Activated CD4-positive, alpha-beta memory T cell treated with anti-CD3 and anti-CD28 coated beads, Interleukin-2, amount 10 ng/mL, durations not matched to agents 7 days and 5 days (primary cell): ENCODE measurements at regions not wholly inside any gene's neighbourhood (a gene's known extent, or its start where the extent isn't known, plus 50 kb on each side); places are given as distances from the start of the nearest gene placed in this dataset.
"Not testable (repeated sequence)": the region's sequence is repeated elsewhere in the genome, so short reads cannot be mapped to it uniquely, and the experiment has no call there.

ENCODE experiments used
- CTCF ChIA-PET: fragments of 350-600 bp; sonication (Branson Sonifier 250); formaldehyde crosslinking; loops from one replicate; lab custom pipeline; 2021; ENCODE audit warnings: antibody characterized with exemption, inconsistent platforms; lab: Charles Lee
- POLR2A ChIA-PET: fragments of 350-600 bp; sonication (Branson Sonifier 250); formaldehyde crosslinking; loops from one replicate; lab custom pipeline; 2021; ENCODE audit warnings: antibody characterized with exemption; lab: Charles Lee
- DNase-seq: peaks from one replicate; pipeline ENCODE4 v3.0.0-alpha.2; 2020
- H3K27ac Mint-ChIP-seq: one replicate; pipeline ENCODE4 v1.8.0; 2021; ENCODE audit warnings: mild to moderate bottlenecking, mixed read lengths
- H3K27me3 Mint-ChIP-seq: one replicate; pipeline ENCODE4 v1.8.0; 2021; ENCODE audit warnings: mixed read lengths
- H3K36me3 Mint-ChIP-seq: one replicate; pipeline ENCODE4 v1.8.0; 2021; ENCODE audit warnings: low read depth, mixed read lengths
- H3K4me1 Mint-ChIP-seq: one replicate; pipeline ENCODE4 v1.8.0; 2021; ENCODE audit warnings: mixed read lengths
- H3K4me3 Mint-ChIP-seq: one replicate; pipeline ENCODE4 v1.8.0; 2021; ENCODE audit warnings: mild to moderate bottlenecking, mixed read lengths
- H3K9me3 Mint-ChIP-seq: one replicate; pipeline ENCODE4 v1.8.0; 2021; ENCODE audit warnings: mixed read lengths

- no peak overlapping the region for H3K4me3 Mint-ChIP-seq
- no peaks in the 10 kb centered on the region for H3K36me3 Mint-ChIP-seq
- no peaks in the 10 kb centered on the region for H3K4me1 Mint-ChIP-seq
- ChIA-PET CTCF (no interaction called here), POLR2A (no interaction called here)
- no peaks in the 10 kb centered on the region for H3K27me3 Mint-ChIP-seq
- H3K27ac Mint-ChIP-seq = no peak overlapping the region
- no peak for DNase-seq
- peaks cover 4% of the 10 kb centered on the region for H3K9me3 Mint-ChIP-seq
Observed at GRCh38 chr12:33825986-33826602, 196.2 kb upstream of the ALG10 start.

GRCh38 chr12:33828326-33828725, 194.0 kb upstream of the ALG10 start:
- Mint-ChIP-seq H3K36me3 (no peaks in the 10 kb centered on the region), H3K27me3 (no peaks in the 10 kb centered on the region), H3K27ac (no peak overlapping the region), H3K4me1 (no peaks in the 10 kb centered on the region), H3K4me3 (no peak overlapping the region), H3K9me3 (peaks cover 2% of the 10 kb centered on the region)
- ChIA-PET POLR2A (no interaction called here), CTCF (no interaction called here)
- DNase-seq = no peak

- POLR2A ChIA-PET = no interaction called here
- DNase-seq = no peak
- Mint-ChIP-seq H3K4me3 (no peak overlapping the region), H3K27me3 (no peaks in the 10 kb centered on the region), H3K4me1 (no peaks in the 10 kb centered on the region), H3K27ac (no peak overlapping the region), H3K36me3 (no peaks in the 10 kb centered on the region), H3K9me3 (peaks cover 2% of the 10 kb centered on the region)
- CTCF ChIA-PET = no interaction called here
Observed at GRCh38 chr12:33830070-33830469, 192.2 kb upstream of the ALG10 start.

DNA sequence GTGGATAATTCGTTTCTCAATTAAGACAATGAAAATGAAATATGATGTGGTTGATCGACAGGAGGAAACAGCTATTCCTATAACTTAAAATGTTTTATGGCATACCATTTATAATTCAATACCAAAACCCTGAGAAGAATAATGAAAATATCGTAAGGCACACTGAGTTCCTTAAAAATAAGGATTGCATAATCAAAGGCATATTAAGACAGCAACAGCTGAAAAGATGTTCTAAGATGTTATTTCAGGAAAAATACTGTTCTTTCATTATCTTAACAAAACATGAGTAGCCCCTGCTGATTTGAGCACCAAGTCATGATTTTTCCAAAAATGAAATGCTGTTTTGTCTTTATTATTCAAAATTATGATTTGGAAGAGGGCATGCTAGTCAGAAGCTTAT, 189.4 kb upstream of the ALG10 start:
- Mint-ChIP-seq H3K27me3 (no peaks in the 10 kb centered on the region), H3K27ac (no peak overlapping the region), H3K9me3 (peaks cover 2% of the 10 kb centered on the region), H3K36me3 (no peaks in the 10 kb centered on the region), H3K4me3 (no peak overlapping the region), H3K4me1 (no peaks in the 10 kb centered on the region)
- DNase-seq = no peak
- POLR2A ChIA-PET = no interaction called here
- CTCF ChIA-PET = no interaction called here

DNA sequence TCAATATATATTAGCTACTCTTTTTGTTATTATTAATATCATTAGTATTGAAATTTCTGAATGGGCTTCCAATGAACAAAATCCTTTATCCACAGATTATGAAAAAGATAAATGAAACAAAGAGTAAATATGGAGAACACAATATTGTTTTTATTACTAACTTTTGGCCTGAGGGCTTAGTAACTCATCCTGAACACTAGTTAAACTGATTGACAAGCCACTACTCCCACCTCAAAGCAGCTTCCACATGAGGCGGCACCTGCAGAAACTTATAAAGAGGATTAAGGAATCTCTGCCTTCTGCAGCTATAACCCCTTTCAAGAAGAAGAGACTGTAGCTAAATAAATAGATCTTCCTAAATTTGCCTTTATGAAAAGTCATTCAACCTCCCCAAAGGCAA, 187.6 kb upstream of the ALG10 start:
- Mint-ChIP-seq H3K4me3 (no peak overlapping the region), H3K27ac (no peak overlapping the region), H3K27me3 (no peaks in the 10 kb centered on the region), H3K36me3 (no peaks in the 10 kb centered on the region), H3K4me1 (no peaks in the 10 kb centered on the region), H3K9me3 (peaks cover 2% of the 10 kb centered on the region)
- ChIA-PET POLR2A (no interaction called here), CTCF (no interaction called here)
- DNase-seq = no peak

DNA sequence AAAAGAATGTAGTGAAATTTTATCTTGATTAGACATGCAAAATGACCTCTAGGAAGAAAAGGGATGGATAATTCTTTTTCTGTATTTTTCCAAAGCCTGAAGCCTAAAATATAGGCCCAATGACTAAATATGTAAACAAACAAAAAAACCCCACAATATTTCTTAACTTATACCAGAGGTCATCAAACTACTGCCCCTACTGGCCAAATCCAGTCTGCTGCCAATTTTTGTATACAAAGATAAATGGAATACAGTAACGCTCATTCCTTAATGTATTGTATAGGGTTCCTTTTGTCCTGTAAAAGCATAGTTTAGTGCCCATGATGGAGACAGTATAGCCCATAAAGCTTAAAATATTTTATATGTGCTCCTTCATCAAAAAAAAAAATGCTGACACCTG, 145.7 kb upstream of the ALG10 start:
- H3K27ac Mint-ChIP-seq = no peak overlapping the region
- no peaks in the 10 kb centered on the region for H3K27me3 Mint-ChIP-seq
- ChIA-PET POLR2A (no interaction called here), CTCF (no interaction called here)
- no peaks in the 10 kb centered on the region for H3K36me3 Mint-ChIP-seq
- no peak overlapping the region for H3K4me3 Mint-ChIP-seq
- H3K9me3 Mint-ChIP-seq = peaks cover 12% of the 10 kb centered on the region
- no peaks in the 10 kb centered on the region for H3K4me1 Mint-ChIP-seq
- no peak for DNase-seq

GRCh38 chr12:33892425-33892824, 129.9 kb upstream of the ALG10 start:
- H3K4me1 Mint-ChIP-seq = no peaks in the 10 kb centered on the region
- POLR2A ChIA-PET = no interaction called here
- no peaks in the 10 kb centered on the region for H3K27me3 Mint-ChIP-seq
- no peak overlapping the region for H3K27ac Mint-ChIP-seq
- no peaks in the 10 kb centered on the region for H3K36me3 Mint-ChIP-seq
- no peak overlapping the region for H3K4me3 Mint-ChIP-seq
- peaks cover 5% of the 10 kb centered on the region for H3K9me3 Mint-ChIP-seq
- CTCF ChIA-PET = no interaction called here
- no peak for DNase-seq

GRCh38 chr12:33920460-33920859, 101.8 kb upstream of the ALG10 start:
- CTCF ChIA-PET, H3K4me1 Mint-ChIP-seq, H3K4me3 Mint-ChIP-seq, H3K36me3 Mint-ChIP-seq, H3K9me3 Mint-ChIP-seq, H3K27ac Mint-ChIP-seq, POLR2A ChIA-PET, DNase-seq, H3K27me3 Mint-ChIP-seq: not testable (repeated sequence)

- no peaks in the 10 kb centered on the region for H3K4me1 Mint-ChIP-seq
- peaks cover 2% of the 10 kb centered on the region for H3K9me3 Mint-ChIP-seq
- no peaks in the 10 kb centered on the region for H3K36me3 Mint-ChIP-seq
- ChIA-PET CTCF (no interaction called here), POLR2A (no interaction called here)
- H3K27me3 Mint-ChIP-seq = no peaks in the 10 kb centered on the region
- no peak for DNase-seq
- no peak overlapping the region for H3K4me3 Mint-ChIP-seq
- no peak overlapping the region for H3K27ac Mint-ChIP-seq
Observed at GRCh38 chr12:33926095-33926494, 96.2 kb upstream of the ALG10 start.

DNA sequence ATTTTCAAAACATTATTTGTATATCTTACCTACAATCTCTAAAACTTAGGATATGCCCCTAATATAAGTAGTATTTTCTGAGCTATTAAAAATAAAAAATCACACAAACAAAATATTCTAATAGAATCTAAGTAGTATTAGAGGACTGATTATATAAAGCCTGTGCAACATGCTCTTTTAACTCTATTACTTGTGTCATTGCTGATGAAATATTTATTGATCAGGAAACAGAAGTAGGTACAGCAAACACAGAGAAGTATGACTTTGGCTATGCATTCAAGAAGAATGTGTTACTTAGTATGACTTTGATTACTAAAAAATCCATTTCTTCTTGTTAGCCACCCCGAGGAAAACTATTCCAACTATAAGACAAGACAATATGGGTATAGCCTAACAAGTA, 84.6 kb upstream of the ALG10 start:
- H3K9me3 Mint-ChIP-seq, H3K4me1 Mint-ChIP-seq, H3K36me3 Mint-ChIP-seq, H3K27ac Mint-ChIP-seq, CTCF ChIA-PET, POLR2A ChIA-PET, H3K27me3 Mint-ChIP-seq, DNase-seq, H3K4me3 Mint-ChIP-seq: not testable (repeated sequence)

GRCh38 chr12:33942172-33942571, 80.1 kb upstream of the ALG10 start:
- ChIA-PET POLR2A (no interaction called here), CTCF (no interaction called here)
- no peaks in the 10 kb centered on the region for H3K27me3 Mint-ChIP-seq
- H3K4me1 Mint-ChIP-seq = no peaks in the 10 kb centered on the region
- no peak for DNase-seq
- no peaks in the 10 kb centered on the region for H3K9me3 Mint-ChIP-seq
- no peak overlapping the region for H3K4me3 Mint-ChIP-seq
- no peaks in the 10 kb centered on the region for H3K36me3 Mint-ChIP-seq
- no peak overlapping the region for H3K27ac Mint-ChIP-seq

DNA sequence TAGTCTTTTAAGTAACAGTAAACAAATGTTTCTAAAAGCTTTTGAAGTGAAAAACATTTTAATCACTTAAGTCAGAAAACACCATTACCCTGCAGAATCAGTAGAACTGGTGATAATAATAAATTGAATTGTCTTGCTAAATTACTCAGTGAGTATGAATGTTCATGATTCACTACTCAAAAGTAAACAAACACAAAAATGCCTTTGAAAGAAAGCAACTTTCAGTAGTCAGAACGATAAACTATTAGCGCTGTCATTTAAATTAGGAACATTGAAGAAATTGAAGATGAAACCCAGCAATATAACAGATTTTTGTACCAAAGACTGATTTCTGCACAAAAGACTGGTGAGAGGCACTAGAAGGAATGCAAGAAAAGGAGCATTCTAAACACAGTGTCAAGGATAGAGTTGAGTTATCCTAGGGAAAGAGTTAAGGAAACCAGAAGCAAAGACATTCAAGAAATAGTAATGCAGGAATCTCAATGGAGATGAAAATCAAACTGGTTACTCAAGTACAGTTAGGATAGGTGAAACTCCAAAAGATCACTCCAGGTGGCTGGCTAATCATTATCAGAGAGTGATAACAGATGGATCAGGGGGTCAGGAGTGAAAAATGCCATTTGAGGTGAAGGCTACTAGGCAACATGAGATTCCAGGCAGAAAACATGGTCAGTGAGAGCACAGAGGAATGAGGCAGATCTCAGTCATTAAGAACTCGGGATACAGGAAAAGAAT, 77.4 kb upstream of the ALG10 start:
- DNase-seq = no peak
- H3K36me3 Mint-ChIP-seq = no peaks in the 10 kb centered on the region
- H3K4me3 Mint-ChIP-seq = no peak overlapping the region
- no peak overlapping the region for H3K27ac Mint-ChIP-seq
- H3K9me3 Mint-ChIP-seq = peaks cover 7% of the 10 kb centered on the region
- CTCF ChIA-PET = no interaction called here
- H3K4me1 Mint-ChIP-seq = no peaks in the 10 kb centered on the region
- POLR2A ChIA-PET = no interaction called here
- no peaks in the 10 kb centered on the region for H3K27me3 Mint-ChIP-seq

- H3K27me3 Mint-ChIP-seq = no peaks in the 10 kb centered on the region
- no peaks in the 10 kb centered on the region for H3K4me1 Mint-ChIP-seq
- H3K36me3 Mint-ChIP-seq = no peaks in the 10 kb centered on the region
- ChIA-PET CTCF (no interaction called here), POLR2A (no interaction called here)
- DNase-seq = no peak
- H3K4me3 Mint-ChIP-seq = no peak overlapping the region
- no peak overlapping the region for H3K27ac Mint-ChIP-seq
- peaks cover 12% of the 10 kb centered on the region for H3K9me3 Mint-ChIP-seq
Observed at GRCh38 chr12:33945438-33945784, 76.9 kb upstream of the ALG10 start.

GRCh38 chr12:33966219-33966618, 56.1 kb upstream of the ALG10 start:
- H3K27ac Mint-ChIP-seq, H3K36me3 Mint-ChIP-seq, H3K27me3 Mint-ChIP-seq, H3K4me3 Mint-ChIP-seq, POLR2A ChIA-PET, H3K9me3 Mint-ChIP-seq, H3K4me1 Mint-ChIP-seq, CTCF ChIA-PET, DNase-seq: not testable (repeated sequence)
